Osteoblast (primary cell): ENCODE measurements at regions not wholly inside any gene's neighbourhood (a gene's known extent, or its start where the extent isn't known, plus 50 kb on each side); places are given as distances from the start of the nearest gene placed in this dataset.

Experiments
- DNase-seq: peaks from one replicate; pipeline ENCODE4 v3.0.0; 2011; ENCODE audit warnings: low spot score, mixed read lengths; ENCODE audit not compliant: insufficient read length; ENCODE audit errors: missing footprints
- H2AFZ ChIP-seq: 2 replicates; pipeline ENCODE4 v1.6.0; 2011; ENCODE audit warnings: mild to moderate bottlenecking, low read length
- H3K27ac ChIP-seq: 2 replicates; pipeline ENCODE4 v1.5.1; 2011; ENCODE audit warnings: mild to moderate bottlenecking, low read depth, low read length, moderate library complexity
- H3K27me3 ChIP-seq: 2 replicates; pipeline ENCODE4 v1.6.0; 2012; ENCODE audit warnings: mild to moderate bottlenecking, control low read depth, inconsistent platforms, low read length, moderate library complexity; ENCODE audit not compliant: insufficient read depth
- H3K36me3 ChIP-seq: 2 replicates; pipeline ENCODE4 v1.5.1; 2011; ENCODE audit warnings: mild to moderate bottlenecking, low read length, control low read depth, moderate library complexity; ENCODE audit not compliant: insufficient read depth
- H3K4me1 ChIP-seq: 2 replicates; pipeline ENCODE4 v1.5.1; 2011; ENCODE audit warnings: mild to moderate bottlenecking, low read length, control low read depth, moderate library complexity; ENCODE audit not compliant: insufficient read depth
- H3K4me2 ChIP-seq: 2 replicates; pipeline ENCODE4 v1.6.0; 2011; ENCODE audit warnings: mild to moderate bottlenecking, low read length; ENCODE audit not compliant: insufficient read depth
- H3K4me3 ChIP-seq: fragments of 200-600 bp; sonication (generic); 3 replicates; pipeline ENCODE4 v1.5.1; 2012; ENCODE audit warnings: mild to moderate bottlenecking, low read length, inconsistent platforms; ENCODE audit not compliant: insufficient read depth
- H3K79me2 ChIP-seq: 2 replicates; pipeline ENCODE4 v1.6.0; 2012; ENCODE audit warnings: mild to moderate bottlenecking, low read length, control low read depth, inconsistent platforms; ENCODE audit not compliant: insufficient read depth
- H3K9me3 ChIP-seq: 2 replicates; pipeline ENCODE4 v1.5.1; 2011; ENCODE audit warnings: low read depth, low read length, control low read depth
- H4K20me1 ChIP-seq: 2 replicates; pipeline ENCODE4 v1.6.0; 2012; ENCODE audit warnings: mild to moderate bottlenecking, low read length, control low read depth; ENCODE audit not compliant: insufficient read depth
- CTCF ChIP-seq: IDR thresholded peaks from 2 replicates; pipeline ENCODE4 v1.5.1; 2011; ENCODE audit warnings: mild to moderate bottlenecking, low read depth, low read length, moderate library complexity; ENCODE audit errors: extremely low read depth

- no peak overlapping the region for H3K27ac ChIP-seq
- no peak overlapping the region for H3K4me2 ChIP-seq
- no peak overlapping the region for H3K4me3 ChIP-seq
- TF ChIP-seq CTCF: no peak
- H4K20me1 ChIP-seq: no peaks in the 10 kb centered on the region
- no peaks in the 10 kb centered on the region for H3K36me3 ChIP-seq
- no peak for DNase-seq
- H3K9me3 ChIP-seq: no peaks in the 10 kb centered on the region
- H2AFZ ChIP-seq: no peak overlapping the region
- H3K4me1 ChIP-seq: peaks cover 29% of the 10 kb centered on the region
- no peaks in the 10 kb centered on the region for H3K79me2 ChIP-seq
- no peaks in the 10 kb centered on the region for H3K27me3 ChIP-seq
These were observed 164.8 kb downstream of the IPMK start for GRCh38 chr10:58102897-58103296.

- Histone ChIP-seq H3K27ac (no peak overlapping the region), H4K20me1 (no peaks in the 10 kb centered on the region), H3K36me3 (no peaks in the 10 kb centered on the region), H3K79me2 (no peaks in the 10 kb centered on the region), H3K4me3 (no peak overlapping the region), H3K9me3 (no peaks in the 10 kb centered on the region), H3K4me1 (peaks cover 19% of the 10 kb centered on the region), H2AFZ (no peak overlapping the region), H3K27me3 (no peaks in the 10 kb centered on the region), H3K4me2 (no peak overlapping the region)
- TF ChIP-seq CTCF: no peak
- no peak for DNase-seq
These were observed 166.0 kb downstream of the IPMK start for GRCh38 chr10:58101682-58102081.

- Histone ChIP-seq H3K4me3 (no peak overlapping the region), H3K27me3 (peaks cover 5% of the 10 kb centered on the region), H3K27ac (no peak overlapping the region), H3K79me2 (no peaks in the 10 kb centered on the region), H4K20me1 (no peaks in the 10 kb centered on the region), H3K4me2 (no peak overlapping the region), H3K4me1 (no peaks in the 10 kb centered on the region), H3K9me3 (no peaks in the 10 kb centered on the region), H2AFZ (no peak overlapping the region), H3K36me3 (no peaks in the 10 kb centered on the region)
- no peak for TF ChIP-seq CTCF
- no peak for DNase-seq
These were observed 172.5 kb downstream of the IPMK start for GRCh38 chr10:58094985-58095718.

GRCh38 chr10:58091886-58092285 lies 175.8 kb downstream of the IPMK start:
- Histone ChIP-seq H3K36me3 (no peaks in the 10 kb centered on the region), H3K27ac (no peak overlapping the region), H3K4me3 (no peak overlapping the region), H3K79me2 (no peaks in the 10 kb centered on the region), H4K20me1 (no peaks in the 10 kb centered on the region), H3K4me1 (no peaks in the 10 kb centered on the region), H2AFZ (no peak overlapping the region), H3K9me3 (no peaks in the 10 kb centered on the region), H3K4me2 (no peak overlapping the region), H3K27me3 (peaks cover 8% of the 10 kb centered on the region)
- DNase-seq: no peak
- TF ChIP-seq CTCF: no peak
